ENCODE measurements at regions not wholly inside any gene's neighbourhood (a gene's known extent, or its start where the extent isn't known, plus 50 kb on each side); places are given as distances from the start of the nearest gene placed in this dataset.

- no peak overlapping the region for H2AK5ac ChIP-seq (ENCODE audit: insufficient read length, low read length)
- no peaks in the 10 kb centered on the region for H3K79me1 ChIP-seq (ENCODE audit: insufficient read depth, low read depth, low read length, poor library complexity, severe bottlenecking)
- no peak overlapping the region for H3K18ac ChIP-seq (ENCODE audit: insufficient read length, low read depth, low read length)
- Mint-ChIP-seq H3K4me1 (peaks cover 16 to 19% of the 10 kb centered on the region in 2 experiments), H3K4me3 (no peak overlapping the region), H3K36me3 (ENCODE audit: insufficient read depth in 1 of 3, low read depth in 3 of 3) (no peaks in the 10 kb centered on the region), H3K9me3 (no peaks in the 10 kb centered on the region), H3K27me3 (ENCODE audit: low read depth) (no peaks in the 10 kb centered on the region), H3K27ac (no peak overlapping the region)
- WGBS (ENCODE audit: extremely low coverage, insufficient read length, low lambda C conversion rate), result no CpG with 5 or more reads among the region's 6 CpGs
- no peak overlapping the region for H3K4ac ChIP-seq (ENCODE audit: low read depth, low read length)
- no peaks in the 10 kb centered on the region for H3K27me3 ChIP-seq (ENCODE audit: insufficient read depth, low read length)
- no peak overlapping the region for H3K14ac ChIP-seq (ENCODE audit: insufficient read depth, low read length)
- no peak overlapping the region for H3K9ac ChIP-seq (ENCODE audit: extremely low read depth, insufficient read length, low read length)
- no peak overlapping the region for H2BK15ac ChIP-seq (ENCODE audit: low read depth, low read length)
- no peak overlapping the region for H3K56ac ChIP-seq (ENCODE audit: insufficient read length, low read depth, low read length)
- no peak for DNase-seq
- H3K27ac ChIP-seq (ENCODE audit: insufficient read length, low read depth, low read length), result no peak overlapping the region
- H3K23me2 ChIP-seq (ENCODE audit: insufficient read length, low read depth, low read length, poor library complexity, severe bottlenecking), result no peaks in the 10 kb centered on the region
- H2AFZ ChIP-seq (ENCODE audit: low read length), result no peak overlapping the region
- H4K20me1 ChIP-seq (ENCODE audit: control insufficient read depth, insufficient read depth, insufficient read length), result no peaks in the 10 kb centered on the region
- H4K91ac ChIP-seq (ENCODE audit: insufficient read length, low read depth, low read length), result no peak overlapping the region
- H3K23ac ChIP-seq (ENCODE audit: insufficient read length, low read depth, low read length), result no peak overlapping the region
- H3K4me1 ChIP-seq (ENCODE audit: insufficient read depth, low read length), result no peaks in the 10 kb centered on the region
- no peaks in the 10 kb centered on the region for H3K9me3 ChIP-seq (ENCODE audit: control insufficient read depth, low read depth, low read length)
- no peak overlapping the region for H4K8ac ChIP-seq (replicated peaks; ENCODE audit: insufficient read length, low read depth, low read length)
- no peak overlapping the region for H2BK12ac ChIP-seq (ENCODE audit: insufficient read length, low read depth, low read length)
- H2BK5ac ChIP-seq (ENCODE audit: insufficient read length, low read length), result no peak overlapping the region
- H2BK120ac ChIP-seq (ENCODE audit: low read depth, low read length, poor library complexity, severe bottlenecking), result no peak overlapping the region
- H2BK20ac ChIP-seq (ENCODE audit: low read depth, low read length, poor library complexity, severe bottlenecking), result no peak overlapping the region
- H3K79me2 ChIP-seq (ENCODE audit: insufficient read depth, low read length), result no peaks in the 10 kb centered on the region
- no peak for TF ChIP-seq CTCF (conservative IDR thresholded peaks at IDR 0.05)
- H3T11ph ChIP-seq (ENCODE audit: low read length), result no peak overlapping the region
- no peak overlapping the region for H3K4me2 ChIP-seq (ENCODE audit: insufficient read depth, insufficient read length, low read length)
- no peak overlapping the region for H4K5ac ChIP-seq (ENCODE audit: insufficient read length, low read depth, low read length)
These were observed 289.2 kb upstream of the PTGER4 start for GRCh38 chr5:40390281-40391149.

Data from H9 (cell line).